Esophagus (tissue), 2 donors: ENCODE measurements at regions not wholly inside any gene's neighbourhood (a gene's known extent, or its start where the extent isn't known, plus 50 kb on each side); places are given as distances from the start of the nearest gene placed in this dataset.
A peak's percentile ranks its signal among the peaks of the same experiment; 100 is the strongest.
"Not testable (repeated sequence)": the region's sequence is repeated elsewhere in the genome, so short reads cannot be mapped to it uniquely, and the experiment has no call there.

Source experiments
- H3K27ac ChIP-seq, 2 donors: one replicate each; pipeline ENCODE4 v1.5.1; 2013; ENCODE audit warnings: low read depth in 2 of 2, mild to moderate bottlenecking in 2 of 2, inconsistent platforms in 1 of 2, low read length in 1 of 2, moderate library complexity in 1 of 2
- H3K27me3 ChIP-seq, 2 donors: one replicate each; pipeline ENCODE4 v1.6.1; 2013; ENCODE audit warnings: low read length in 2 of 2, control low read depth in 1 of 2, mild to moderate bottlenecking in 1 of 2; ENCODE audit not compliant: insufficient read depth in 2 of 2, control insufficient read depth in 1 of 2
- H3K36me3 ChIP-seq, 2 donors: one replicate each; pipeline ENCODE4 v1.6.1; 2013; ENCODE audit warnings: low read length in 1 of 2; ENCODE audit not compliant: control insufficient read depth in 2 of 2, insufficient read depth in 2 of 2
- H3K4me1 ChIP-seq, 2 donors: one replicate each; pipeline ENCODE4 v1.6.1; 2013; ENCODE audit warnings: low read length in 1 of 2; ENCODE audit not compliant: control insufficient read depth in 2 of 2, insufficient read depth in 2 of 2
- H3K4me3 ChIP-seq, 2 donors: one replicate each; pipeline ENCODE4 v1.5.1; 2013; ENCODE audit warnings: low read length in 2 of 2, mild to moderate bottlenecking in 2 of 2, low read depth in 1 of 2, moderate library complexity in 1 of 2
- H3K9me3 ChIP-seq, 2 donors: one replicate each; pipeline ENCODE4 v1.6.1; 2013; ENCODE audit warnings: mild to moderate bottlenecking in 2 of 2, low read depth in 1 of 2, low read length in 1 of 2, moderate library complexity in 1 of 2; ENCODE audit not compliant: control insufficient read depth in 2 of 2, insufficient read depth in 1 of 2
- WGBS, 2 donors: extraction: QIAGEN DNeasy Blood & Tissue Kit; methylation state at CpG; one replicate each; pipeline ENCODE4 v1.1.7; 2013; 5-methylcytosine and 5-hydroxymethylcytosine counted together
- donor health status: healthy with polysubstance abuse.
- donor health status: Bipolar disorder and iron deficiency.

GRCh38 chr6:839201-839600 lies 146.3 kb upstream of the EXOC2 start:
- Histone ChIP-seq H3K4me1 (peaks cover 0 to 3% of the 10 kb centered on the region in 2 donors), H3K27ac (no peak overlapping the region), H3K36me3 (no peaks in the 10 kb centered on the region), H3K4me3 (no peak overlapping the region), H3K9me3 (peaks cover 0 to 2% of the 10 kb centered on the region in 2 donors), H3K27me3 (no peaks in the 10 kb centered on the region)
- WGBS, 2 donors: 91 to 98% methylated on average over 2 of the region's 2 CpGs

GRCh38 chr6:837380-837779 lies 144.4 kb upstream of the EXOC2 start:
- H3K4me3 ChIP-seq: no peak overlapping the region
- peaks cover 0 to 2% of the 10 kb centered on the region in 2 donors for H3K9me3 ChIP-seq
- WGBS, 2 donors: 73 to 78% methylated on average over 4 of the region's 4 CpGs
- no peaks in the 10 kb centered on the region for H3K27me3 ChIP-seq
- H3K27ac ChIP-seq: no peak overlapping the region
- H3K4me1 ChIP-seq: peaks cover 0 to 3% of the 10 kb centered on the region in 2 donors
- no peaks in the 10 kb centered on the region for H3K36me3 ChIP-seq

- Histone ChIP-seq H3K36me3 (no peaks in the 10 kb centered on the region), H3K4me1 (peaks cover 0 to 3% of the 10 kb centered on the region in 2 donors), H3K27me3 (no peaks in the 10 kb centered on the region), H3K27ac (peak overlapping the region; percentile 40 to 79), H3K4me3 (no peak overlapping the region), H3K9me3 (peaks cover 0 to 2% of the 10 kb centered on the region in 2 donors)
- WGBS, 2 donors: 69 to 74% methylated on average over 2 of the region's 2 CpGs
Observed at GRCh38 chr6:836276-836853, 143.4 kb upstream of the EXOC2 start.

- WGBS, 2 donors: 61 to 65% methylated on average over 3 of the region's 3 CpGs
- Histone ChIP-seq H3K27me3 (no peaks in the 10 kb centered on the region), H3K9me3 (peaks cover 0 to 2% of the 10 kb centered on the region in 2 donors), H3K4me1 (peaks cover 0 to 3% of the 10 kb centered on the region in 2 donors), H3K36me3 (no peaks in the 10 kb centered on the region), H3K4me3 (no peak overlapping the region), H3K27ac (peak overlapping the region; percentile 36 to 47)
Observed at GRCh38 chr6:835476-836160, 142.7 kb upstream of the EXOC2 start.

- 52 to 76% methylated on average over 2 of the region's 2 CpGs for WGBS, 2 donors
- Histone ChIP-seq H3K4me1 (peaks cover 0 to 3% of the 10 kb centered on the region in 2 donors), H3K36me3 (no peaks in the 10 kb centered on the region), H3K4me3 (no peak overlapping the region), H3K9me3 (peaks cover 0 to 2% of the 10 kb centered on the region in 2 donors), H3K27ac (no peak overlapping the region), H3K27me3 (no peaks in the 10 kb centered on the region)
Observed at GRCh38 chr6:834866-835265, 141.9 kb upstream of the EXOC2 start.

GRCh38 chr6:834190-834589 lies 141.3 kb upstream of the EXOC2 start:
- Histone ChIP-seq H3K4me1 (peaks cover 0 to 3% of the 10 kb centered on the region in 2 donors), H3K27me3 (no peaks in the 10 kb centered on the region), H3K4me3 (no peak overlapping the region), H3K36me3 (no peaks in the 10 kb centered on the region), H3K9me3 (peaks cover 0 to 2% of the 10 kb centered on the region in 2 donors), H3K27ac (no peak overlapping the region)
- 97 to 100% methylated on average over 2 of the region's 2 CpGs for WGBS, 2 donors

GRCh38 chr6:832804-833203 lies 139.9 kb upstream of the EXOC2 start:
- WGBS, 2 donors: 86 to 94% methylated on average over 2 of the region's 2 CpGs

GRCh38 chr6:830667-831327 lies 137.9 kb upstream of the EXOC2 start:
- H3K4me1 ChIP-seq: no peaks in the 10 kb centered on the region
- H3K27ac ChIP-seq: no peak overlapping the region

More at GRCh38 chr6:832804-833203, 139.9 kb upstream of the EXOC2 start:
- not testable (repeated sequence) for H3K27me3 ChIP-seq, H3K27ac ChIP-seq, H3K36me3 ChIP-seq, H3K4me1 ChIP-seq, H3K9me3 ChIP-seq, H3K4me3 ChIP-seq

GRCh38 chr6:829656-830055 lies 136.7 kb upstream of the EXOC2 start:
- Histone ChIP-seq H3K27ac (no peak overlapping the region), H3K9me3 (peaks cover 0 to 2% of the 10 kb centered on the region in 2 donors), H3K4me1 (no peaks in the 10 kb centered on the region), H3K27me3 (no peaks in the 10 kb centered on the region), H3K36me3 (no peaks in the 10 kb centered on the region), H3K4me3 (no peak overlapping the region)
- 51% methylated on average over 4 of the region's 4 CpGs for WGBS, 2 donors

More at GRCh38 chr6:830667-831327, 137.9 kb upstream of the EXOC2 start:
- H3K36me3 ChIP-seq: no peaks in the 10 kb centered on the region
- no peaks in the 10 kb centered on the region for H3K27me3 ChIP-seq
- 93 to 95% methylated on average over 6 of the region's 6 CpGs for WGBS, 2 donors
- H3K9me3 ChIP-seq: peaks cover 0 to 2% of the 10 kb centered on the region in 2 donors
- H3K4me3 ChIP-seq: no peak overlapping the region
